GM20431 (cell line): ENCODE measurements at regions not wholly inside any gene's neighbourhood (a gene's known extent, or its start where the extent isn't known, plus 50 kb on each side); places are given as distances from the start of the nearest gene placed in this dataset.
"Not testable (repeated sequence)": the region's sequence is repeated elsewhere in the genome, so short reads cannot be mapped to it uniquely, and the experiment has no call there.

ENCODE experiments used
- in situ Hi-C: fragments of 300-500 bp; cut with MseI, MboI; formaldehyde crosslinking; loops from one replicate; pipeline ENCODE4 v1.15.0; 2020; ENCODE audit warnings: low sequenced_read_pairs; ENCODE audit not compliant: unreplicated experiment

DNA sequence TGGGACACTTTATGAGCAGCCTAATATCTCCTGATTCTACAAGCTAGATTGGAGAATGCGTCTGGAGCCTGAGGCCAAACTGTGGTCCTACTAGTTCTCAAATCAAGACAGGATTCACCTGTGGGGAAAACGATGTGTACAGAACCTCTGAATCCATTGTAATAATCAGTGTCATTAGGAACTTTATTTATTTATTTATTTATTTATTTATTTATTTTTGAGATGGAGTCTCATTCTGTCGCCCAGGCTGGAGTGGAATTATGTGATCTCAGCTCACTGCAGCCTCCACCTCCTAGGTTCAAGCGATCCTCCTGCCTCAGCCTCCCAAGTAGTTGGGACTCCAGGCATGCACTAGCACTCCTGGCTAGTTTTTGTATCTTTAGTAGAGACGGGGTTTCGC is 52.6 kb upstream of the KIF26B start:
- in situ Hi-C loops, result not testable (repeated sequence)

DNA sequence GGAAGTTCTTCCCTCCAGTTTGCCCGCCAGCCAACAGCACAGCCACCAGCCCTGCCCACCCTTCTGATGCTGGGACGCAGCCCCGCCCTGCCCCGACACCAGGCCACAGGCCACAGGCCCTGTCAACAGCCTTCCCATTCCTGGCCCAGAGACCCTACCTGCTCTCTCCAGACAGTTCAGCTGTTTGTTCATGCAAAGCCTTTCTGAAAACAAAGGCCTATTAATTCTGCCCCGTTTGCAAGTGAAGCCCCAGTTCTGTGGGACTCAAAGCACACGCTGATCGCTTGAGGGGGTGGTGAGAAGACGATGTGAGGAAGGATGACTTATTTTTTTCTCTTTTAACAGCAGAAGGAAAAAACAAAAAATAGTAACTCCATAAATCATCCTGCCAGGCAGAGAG is 55.4 kb upstream of the KIF26B start:
- in situ Hi-C loops, result no loop called here

DNA sequence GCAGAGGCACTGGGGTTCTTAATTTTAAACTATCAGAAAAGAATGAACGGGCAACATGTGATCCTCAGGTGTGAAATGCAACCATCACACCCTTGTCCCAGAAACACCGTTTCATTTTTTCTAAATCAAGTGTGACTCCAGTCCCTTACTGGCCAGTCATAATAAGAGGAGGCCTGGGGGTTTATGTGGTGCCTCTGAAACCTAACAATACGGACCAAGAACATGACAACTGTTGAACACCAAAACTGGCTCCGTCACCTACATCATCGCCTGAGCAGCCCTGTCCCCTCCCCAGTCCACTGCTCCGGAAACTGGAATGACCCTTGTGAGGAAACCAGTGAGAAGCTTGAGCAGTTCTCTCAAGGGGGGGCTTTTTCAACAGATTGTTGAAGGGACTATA is 55.9 kb upstream of the KIF26B start:
- in situ Hi-C loops, result no loop called here

DNA sequence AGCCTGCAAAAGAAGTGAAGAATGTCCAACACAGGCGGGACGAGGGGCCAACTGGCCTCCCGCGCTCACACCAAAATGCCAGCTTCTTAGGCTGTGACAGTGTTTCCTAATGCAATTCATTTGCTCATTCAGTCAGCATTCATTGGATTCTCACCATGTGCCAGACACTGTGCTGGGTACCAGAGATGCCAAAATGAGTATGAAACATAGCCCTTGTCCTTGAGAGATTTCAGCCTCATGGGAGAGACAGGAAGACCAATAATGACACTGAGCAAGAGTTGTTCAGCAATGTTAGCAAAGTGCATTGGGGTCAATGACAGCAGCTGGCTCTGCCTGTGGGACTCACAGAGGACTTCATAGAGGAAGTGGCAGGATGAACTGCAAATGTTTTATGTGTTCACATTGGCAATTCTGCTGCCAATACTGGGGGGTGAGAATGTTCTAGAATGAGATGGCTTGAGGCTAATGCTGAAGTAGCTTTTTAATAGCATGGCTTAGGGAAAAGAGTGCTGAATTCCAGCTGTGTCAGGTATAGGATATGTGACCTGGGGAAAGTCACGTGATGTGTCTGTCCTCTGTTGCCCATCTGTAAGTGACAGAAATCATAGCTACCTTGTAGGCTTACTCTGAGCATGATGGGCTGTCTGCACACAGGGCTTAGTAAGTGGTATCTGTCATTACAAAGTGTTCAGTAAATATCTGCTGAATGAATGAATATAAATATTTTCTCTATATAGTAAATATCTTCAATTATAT is 58.3 kb upstream of the KIF26B start:
- in situ Hi-C loops, result no loop called here

DNA sequence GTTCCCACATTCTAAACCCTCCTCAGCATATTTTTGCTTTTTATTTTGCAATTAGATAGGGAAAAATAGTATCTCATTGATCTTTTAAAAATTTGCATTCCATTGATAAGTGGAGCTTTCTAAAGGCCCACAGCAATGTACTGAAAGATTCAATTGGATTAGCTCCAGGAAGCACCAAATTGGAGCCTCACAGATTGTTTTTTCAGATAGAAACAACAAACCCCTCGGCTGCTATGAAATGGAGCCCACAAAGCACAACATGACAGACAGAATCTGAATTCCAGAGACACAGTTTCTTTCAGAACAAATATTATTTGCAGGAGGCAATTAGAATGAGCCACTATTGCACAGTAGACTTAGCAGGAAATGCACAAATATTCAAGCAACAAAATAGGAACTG is 58.9 kb upstream of the KIF26B start:
- in situ Hi-C loops, result no loop called here

DNA sequence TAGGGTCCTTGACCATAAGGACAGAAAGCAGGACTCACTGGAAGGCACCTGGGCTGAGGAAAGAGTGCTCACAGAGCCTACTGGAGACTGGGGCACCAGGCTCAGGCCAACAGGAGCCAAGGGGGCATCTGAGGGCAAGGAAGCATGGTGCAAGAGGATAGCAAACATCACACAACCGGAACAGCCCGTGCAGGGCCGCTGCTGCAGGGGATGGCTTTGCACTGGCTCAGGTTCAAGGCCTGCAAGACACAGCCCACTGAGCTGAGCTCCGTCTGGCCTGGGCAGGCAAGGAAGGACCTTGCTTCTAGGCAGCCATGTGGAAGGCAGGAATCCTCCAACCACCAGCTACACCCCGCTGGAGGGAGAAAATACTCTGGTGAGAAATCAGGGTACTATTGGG is 59.8 kb upstream of the KIF26B start:
- in situ Hi-C loops, result no loop called here

DNA sequence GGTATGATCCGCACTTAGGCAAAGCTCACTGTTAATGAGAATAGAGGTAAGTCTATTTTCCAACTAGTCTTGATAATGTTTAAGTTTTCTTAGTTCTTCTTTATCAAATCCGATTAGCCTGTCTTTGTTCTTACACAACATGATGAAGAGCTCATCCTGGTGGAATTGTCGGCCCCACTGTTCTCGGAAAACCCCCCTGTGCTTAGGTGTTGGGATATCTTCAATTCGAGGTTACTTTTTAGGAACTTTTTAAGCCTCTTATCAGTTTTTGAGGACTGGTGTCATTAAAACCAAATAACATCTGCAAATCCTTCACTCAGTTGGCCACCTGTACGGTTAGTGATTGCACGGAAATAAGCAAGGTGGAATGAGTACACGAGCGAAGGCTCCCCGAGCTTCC is 60.7 kb upstream of the KIF26B start:
- in situ Hi-C loops, result no loop called here

DNA sequence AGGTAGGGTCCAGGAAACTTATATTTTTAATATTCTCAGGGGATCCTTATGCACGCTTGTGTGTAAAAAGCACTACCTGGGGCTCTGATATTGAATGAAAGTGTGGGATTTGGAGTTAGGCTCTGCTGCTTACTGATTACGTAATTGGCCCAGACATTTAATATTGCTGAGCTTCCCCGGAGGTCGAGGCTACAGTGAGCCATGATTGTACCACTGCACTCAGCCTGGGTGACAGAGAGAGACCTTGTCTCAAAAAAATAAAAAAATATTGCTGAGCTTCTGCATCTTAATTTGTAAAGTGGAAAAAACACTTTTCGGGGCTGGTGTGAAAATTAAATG is 62.2 kb upstream of the KIF26B start:
- in situ Hi-C loops, result no loop called here

DNA sequence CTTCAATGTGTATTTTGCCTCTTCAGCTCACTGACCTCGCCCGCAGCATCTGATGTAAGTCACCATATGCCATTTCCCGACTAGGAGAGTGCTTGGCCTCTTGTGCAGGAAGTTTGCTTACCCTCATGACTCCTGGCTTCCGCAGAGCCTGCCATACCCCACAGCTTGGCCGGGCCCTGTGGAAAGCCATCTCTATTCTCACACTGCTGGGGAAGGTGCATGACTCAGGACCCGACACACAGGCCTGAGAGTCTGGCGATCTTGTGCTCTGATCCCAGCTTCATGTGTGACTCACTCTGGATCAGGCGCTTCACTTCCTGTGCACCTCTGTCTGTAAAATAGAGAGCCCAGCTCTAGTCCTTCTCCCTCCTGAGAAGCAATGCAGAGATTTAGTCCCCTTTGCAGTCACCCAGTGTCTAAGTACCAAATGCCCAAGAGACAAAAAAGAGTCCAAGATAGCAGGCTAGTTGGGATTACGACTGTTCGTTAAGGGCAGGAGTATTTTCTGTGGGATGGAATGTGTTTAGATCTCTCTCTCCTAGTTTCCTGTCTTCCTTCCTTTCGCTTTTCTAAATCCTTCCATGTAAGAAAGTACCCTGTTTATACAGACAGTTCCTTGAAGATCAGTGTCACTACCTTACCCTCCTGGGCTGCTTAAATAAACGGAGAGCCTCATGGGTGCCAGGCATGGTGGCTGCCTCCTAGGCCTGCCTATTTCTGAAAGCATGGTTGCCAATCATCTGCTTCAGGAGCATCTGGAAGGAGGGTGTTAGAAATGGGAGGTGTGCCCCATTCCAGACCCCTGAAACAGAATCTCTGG is 62.8 kb upstream of the KIF26B start:
- in situ Hi-C loops, result no loop called here

DNA sequence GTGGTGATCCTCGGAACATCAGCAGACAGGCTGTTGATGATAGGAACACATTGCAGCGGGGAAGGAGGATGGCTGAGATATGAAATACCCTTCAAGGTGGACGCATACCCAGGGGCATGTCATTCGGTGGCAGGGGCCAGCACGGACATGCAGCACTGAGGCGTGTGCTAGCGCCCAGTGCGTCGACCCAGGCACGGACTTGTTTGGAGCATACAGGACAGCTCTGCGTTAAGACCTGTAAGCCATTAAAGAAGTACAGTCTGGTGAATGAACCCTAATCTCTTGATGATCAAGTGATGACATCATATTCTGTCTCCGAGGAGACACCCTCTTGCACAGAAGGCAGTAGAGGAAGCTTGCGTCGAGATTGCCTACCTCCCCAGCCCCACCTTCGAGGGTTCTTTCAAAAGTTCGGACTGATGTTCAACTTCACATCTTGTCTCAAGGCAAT is 63.6 kb upstream of the KIF26B start:
- in situ Hi-C loops, result no loop called here

DNA sequence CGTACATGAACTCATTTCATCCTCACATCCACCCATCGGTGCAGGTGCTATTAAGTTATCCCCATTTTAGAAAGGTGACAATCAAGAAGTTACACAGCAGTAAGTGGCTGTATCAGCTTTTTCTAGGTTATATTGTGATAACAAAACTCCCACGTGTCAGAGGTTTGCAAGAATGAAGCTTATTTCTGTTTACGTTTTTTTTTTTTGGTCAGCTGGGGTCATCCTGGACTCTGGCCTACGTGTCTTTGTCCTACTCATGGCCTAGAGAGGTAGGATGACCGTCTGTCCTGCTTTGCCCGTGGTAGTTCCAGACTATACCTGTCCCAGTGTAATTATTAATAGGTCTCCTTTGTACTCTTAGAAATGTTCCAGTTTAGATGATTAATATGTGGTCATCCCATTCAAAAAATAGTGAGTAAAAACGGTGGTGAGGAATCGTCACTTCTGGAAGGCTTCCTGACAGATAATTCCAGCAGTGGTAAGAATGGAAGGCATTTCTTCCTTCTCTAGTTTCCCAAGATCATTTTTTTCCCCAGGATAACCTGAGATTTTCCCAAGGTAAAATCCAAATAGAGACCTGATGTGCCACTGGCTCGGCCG is 64.2 kb upstream of the KIF26B start:
- in situ Hi-C loops, result no loop called here

DNA sequence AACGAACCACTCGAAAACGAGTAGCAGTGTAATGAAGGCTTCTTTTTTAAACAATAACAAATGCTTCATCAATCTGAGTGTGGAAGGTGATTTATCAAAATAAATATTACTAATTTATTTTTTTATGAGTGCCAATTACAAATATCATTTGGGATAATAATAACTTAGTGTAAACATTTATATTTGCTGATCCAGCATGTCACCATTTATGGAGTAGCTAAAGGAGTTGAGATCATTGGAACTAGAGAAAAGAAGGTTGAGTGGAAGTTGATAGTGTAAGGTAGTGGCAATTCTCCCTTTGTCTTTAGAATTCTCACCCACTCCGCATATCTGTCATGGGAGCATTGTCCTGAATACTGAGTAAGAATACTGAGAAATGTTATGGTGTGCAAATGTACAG is 67.1 kb upstream of the KIF26B start:
- in situ Hi-C loops, result no loop called here

DNA sequence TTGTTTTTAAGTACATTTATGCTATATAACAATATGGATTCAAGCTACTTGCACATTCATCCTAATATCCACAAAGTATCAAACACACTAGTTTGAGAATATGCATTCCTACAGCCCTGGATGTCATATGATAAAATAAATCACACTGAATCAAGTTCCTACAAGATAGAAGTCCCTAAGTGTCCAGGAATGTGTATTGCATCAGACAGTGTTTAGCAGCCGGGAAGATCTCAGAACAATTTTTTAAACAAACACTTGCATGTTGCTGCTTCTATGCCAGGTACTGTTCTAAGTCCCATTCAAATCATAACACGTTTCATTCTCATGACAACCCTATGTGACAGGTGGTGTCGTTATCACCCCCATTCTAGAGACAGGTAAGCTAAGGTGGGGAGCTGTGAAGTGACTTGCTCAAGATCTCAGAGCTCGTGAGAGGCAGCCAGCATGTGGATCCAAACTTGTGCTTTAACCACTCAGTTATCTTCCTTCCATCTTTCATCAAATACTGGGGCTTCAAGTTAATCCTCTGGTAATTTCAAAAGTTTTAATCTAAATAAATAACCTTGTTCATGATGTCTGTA is 68.3 kb upstream of the KIF26B start:
- in situ Hi-C loops, result no loop called here

DNA sequence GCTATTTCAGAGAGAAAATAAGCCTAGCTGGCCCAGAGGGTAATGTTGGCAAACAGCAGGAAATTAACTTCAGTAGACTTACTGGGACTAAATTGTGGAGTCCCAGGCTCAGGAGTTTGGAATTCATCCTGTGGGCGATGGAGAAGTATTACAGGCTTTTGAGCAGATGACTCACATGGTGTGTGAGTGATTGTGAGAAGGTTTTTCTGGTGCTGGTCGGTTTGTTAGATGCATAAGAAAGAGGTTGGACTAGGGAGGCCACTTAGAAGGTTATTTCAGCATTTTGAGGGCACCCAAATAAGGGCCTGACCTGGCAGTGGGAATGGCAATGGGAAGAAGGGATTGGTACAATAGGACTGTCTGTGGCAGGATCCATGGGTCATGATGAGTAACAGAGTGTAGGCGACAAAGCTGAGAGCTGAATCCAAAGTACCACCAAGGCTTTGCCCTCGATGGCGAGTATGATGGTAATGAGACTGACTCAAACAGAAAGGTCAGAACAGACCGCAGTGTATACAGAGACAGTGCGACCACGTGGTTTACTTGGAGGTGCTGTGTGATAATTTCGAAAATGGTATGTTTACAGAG is 69.2 kb upstream of the KIF26B start:
- in situ Hi-C loops, result no loop called here

DNA sequence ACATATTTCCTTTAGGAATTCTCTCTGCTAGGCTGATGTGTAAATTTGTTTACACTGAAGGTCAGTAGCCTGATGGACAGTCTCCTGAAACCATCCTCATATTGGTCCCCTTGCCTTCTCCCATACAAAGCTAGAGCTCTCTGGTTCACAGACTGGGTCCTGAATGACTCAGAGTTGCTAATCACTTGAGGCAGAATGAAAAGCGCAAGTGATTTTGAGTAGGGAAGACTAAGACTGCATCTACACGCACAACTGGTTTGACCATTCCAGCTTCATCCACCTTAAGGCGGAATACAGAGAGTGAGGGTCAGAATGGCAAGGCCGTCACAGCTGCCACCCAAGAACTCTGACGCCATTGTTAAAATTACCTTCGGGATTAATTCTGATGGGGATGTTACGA is 70.2 kb upstream of the KIF26B start:
- in situ Hi-C loops, result no loop called here

DNA sequence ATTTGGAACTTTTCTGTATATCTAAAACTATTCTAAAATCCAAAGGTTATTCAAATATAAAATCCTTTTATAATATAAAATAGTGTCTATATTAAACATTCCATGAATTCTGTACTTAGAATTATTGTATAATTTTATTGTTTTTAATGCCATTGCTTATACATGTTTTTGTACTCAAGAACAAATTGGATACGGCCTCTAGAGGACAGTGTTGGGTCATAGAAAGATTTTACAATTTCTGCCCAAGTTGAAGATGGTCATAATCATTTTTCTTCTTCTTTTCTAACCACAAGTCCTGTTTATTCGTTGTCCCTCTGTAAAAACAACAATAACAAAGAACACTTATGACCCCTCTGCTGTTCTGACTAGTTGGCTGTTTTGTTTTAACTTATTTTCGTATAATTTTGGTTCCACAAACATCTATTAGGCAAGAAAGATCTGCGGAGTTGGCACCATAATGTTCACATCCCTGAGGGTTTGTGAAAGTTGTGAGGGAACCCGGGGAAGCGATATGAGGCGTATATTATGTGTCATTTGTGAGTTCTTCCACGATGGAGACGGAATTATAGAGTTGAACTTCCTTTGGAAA is 75.7 kb upstream of the KIF26B start:
- in situ Hi-C loops, result no loop called here

DNA sequence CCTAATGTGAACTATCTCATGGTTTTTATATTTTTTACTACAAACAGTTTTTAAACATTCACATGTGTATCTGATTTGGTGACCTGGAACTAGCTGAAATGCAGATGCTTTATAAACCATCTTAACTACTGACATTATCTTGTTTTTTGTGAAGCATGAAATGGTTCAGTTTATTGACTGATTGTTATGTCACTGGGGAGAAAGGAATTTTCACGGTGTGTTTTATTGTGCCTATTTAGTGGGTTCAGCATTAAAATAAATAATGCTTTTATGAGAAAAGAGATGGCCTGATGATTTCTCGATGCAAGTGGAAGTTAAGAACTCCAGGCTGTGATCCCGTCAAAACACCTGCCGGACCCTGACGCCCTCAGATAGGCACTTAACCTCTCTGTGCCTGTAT is 79.9 kb upstream of the KIF26B start:
- in situ Hi-C loops, result loop anchor here (25.0 kb wide), 1 partner anchor 463 kb away; no protein-coding TSS in a partner anchor

DNA sequence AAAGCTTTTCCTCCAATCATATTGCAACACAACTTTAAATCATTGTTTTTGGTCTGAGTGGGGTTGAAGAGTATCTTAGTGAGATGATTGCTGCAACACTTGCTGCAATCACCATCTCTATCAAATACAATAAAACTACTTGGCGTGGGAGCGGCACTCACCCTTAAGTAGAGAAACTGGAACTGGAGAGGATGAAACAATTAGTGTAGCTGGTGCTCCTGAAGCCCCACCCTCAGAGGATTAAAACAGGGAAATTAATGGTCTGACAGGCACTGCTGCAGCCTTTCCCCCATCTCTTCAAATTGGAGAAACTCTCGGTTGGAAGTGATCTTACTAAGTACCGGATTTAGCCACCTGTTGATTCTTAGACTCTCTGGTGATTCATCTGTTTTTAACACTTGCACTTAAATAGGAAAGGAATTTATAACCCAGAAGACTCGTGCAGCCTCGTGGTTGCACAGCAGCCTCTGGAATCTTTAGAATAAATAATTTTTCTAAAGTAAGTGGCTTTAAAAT is 80.5 kb upstream of the KIF26B start:
- in situ Hi-C loops, result loop anchor here (25.0 kb wide), 1 partner anchor 462 kb away; no protein-coding TSS in a partner anchor

DNA sequence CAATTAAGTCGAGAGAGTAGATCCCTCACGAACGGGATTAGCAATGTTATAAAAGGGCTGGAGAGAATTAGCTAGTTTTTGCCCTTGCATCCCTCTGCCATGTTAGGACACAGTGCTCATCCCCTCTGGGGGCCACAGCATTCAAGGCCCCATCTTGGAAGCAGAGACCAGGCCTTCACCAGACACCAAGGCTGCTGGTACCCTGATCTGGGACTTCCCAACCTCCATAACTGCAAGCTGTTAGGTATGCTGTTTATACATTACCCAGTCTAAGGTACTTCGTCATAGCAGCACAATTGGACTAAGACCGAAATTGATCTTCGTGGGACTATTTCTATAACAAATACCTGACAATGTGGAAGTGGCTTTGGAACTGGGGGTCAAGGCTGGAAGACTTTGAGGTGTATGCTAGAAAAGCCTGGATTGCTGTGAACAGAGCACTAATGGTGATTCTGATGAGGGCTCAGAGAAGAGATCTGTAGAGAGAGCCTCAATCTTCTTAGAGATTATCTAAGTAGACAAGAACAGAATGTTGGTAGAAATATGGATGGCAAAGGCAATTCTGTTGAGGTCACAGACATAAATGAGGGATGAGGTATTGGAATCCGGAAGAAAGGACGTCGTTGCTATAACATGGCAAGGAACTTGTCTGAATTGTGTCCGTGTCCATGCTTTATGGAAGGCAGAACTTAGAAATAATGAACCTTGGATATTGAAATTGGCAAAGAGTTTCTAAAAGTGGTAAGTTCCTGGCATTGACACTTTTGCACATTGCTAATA is 83.8 kb upstream of the KIF26B start:
- in situ Hi-C loops, result loop anchor here (25.0 kb wide), 1 partner anchor 459 kb away; no protein-coding TSS in a partner anchor
